ENCODE measurements at regions not wholly inside any gene's neighbourhood (a gene's known extent, or its start where the extent isn't known, plus 50 kb on each side); places are given as distances from the start of the nearest gene placed in this dataset.

DNA sequence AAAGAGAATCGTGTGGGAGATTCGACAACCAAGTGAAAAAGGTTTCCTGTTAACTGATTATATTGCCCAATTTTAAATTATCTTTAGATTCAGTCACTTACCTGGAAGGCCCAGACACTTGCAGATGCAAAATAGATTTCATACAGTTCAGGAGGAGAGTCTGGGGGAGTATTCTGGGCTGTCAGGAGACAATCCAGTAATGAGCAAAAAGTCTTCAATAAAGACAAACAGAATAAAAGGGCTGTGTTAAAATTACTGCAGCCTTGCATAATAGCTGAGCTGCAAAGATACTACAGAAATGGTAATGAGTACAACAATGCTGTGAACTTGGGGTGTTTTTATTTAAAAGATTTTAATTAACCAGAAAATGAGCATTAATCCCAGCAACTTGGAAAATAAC is 303.6 kb downstream of the SP3 start:
- TF ChIP-seq POLR2AphosphoS5 (IDR thresholded peaks at IDR 0.05) = no peak
- TF ChIP-seq CTCF (IDR thresholded peaks at IDR 0.05) = no peak
- TF ChIP-seq POLR2A (IDR thresholded peaks at IDR 0.05) = no peak
